OCI-LY1 (cell line): ENCODE measurements at regions not wholly inside any gene's neighbourhood (a gene's known extent, or its start where the extent isn't known, plus 50 kb on each side); places are given as distances from the start of the nearest gene placed in this dataset.

Experiments
- CTCF ChIP-seq: fragments of 200-600 bp; sonication (generic), shearing (Covaris generic); IDR thresholded peaks from 2 replicates; pipeline ENCODE4 v1.5.1; 2017; ENCODE audit warnings: mild to moderate bottlenecking, antibody characterized with exemption, low read length, moderate library complexity, mixed read lengths
- EZH2 ChIP-seq: fragments of 200-600 bp; sonication (generic), shearing (Covaris generic); IDR thresholded peaks from 2 replicates; pipeline ENCODE4 v1.8.0; 2017; ENCODE audit warnings: borderline replicate concordance, mixed run types, mild to moderate bottlenecking, antibody characterized with exemption, low read length, moderate library complexity, mixed read lengths

GRCh38 chr5:108660291-108660690 lies 87.4 kb upstream of the FER start:
- TF ChIP-seq CTCF: no peak
- TF ChIP-seq EZH2: no peak
